ENCODE measurements at regions not wholly inside any gene's neighbourhood (a gene's known extent, or its start where the extent isn't known, plus 50 kb on each side); places are given as distances from the start of the nearest gene placed in this dataset.

GRCh38 chr12:46468160-46468559 lies 95.6 kb upstream of the SLC38A2 start (continued):
- TF ChIP-seq ZNF425 (CRISPR knock-in tag; conservative IDR thresholded peaks at IDR 0.05): no peak
- no peak for TF ChIP-seq NR2C2 (CRISPR knock-in tag; IDR thresholded peaks at IDR 0.05)

GRCh38 chr12:46465307-46465706 lies 92.7 kb upstream of the SLC38A2 start:
- Mint-ChIP-seq H3K4me3 (no peak overlapping the region), H3K27me3 (ENCODE audit: low read depth) (no peaks in the 10 kb centered on the region), H3K36me3 (peaks cover 17% of the 10 kb centered on the region), H3K27ac (no peak overlapping the region), H3K4me1 (peaks cover 22% of the 10 kb centered on the region), H3K9me3 (peaks cover 17% of the 10 kb centered on the region)
- ATAC-seq (no peak), DNase-seq (ENCODE audit: low spot score) (no peak)
- POLR2A ChIA-PET: no interaction called here
- no peak for TF ChIP-seq ZNF281 (CRISPR knock-in tag; IDR thresholded peaks at IDR 0.05)
- no peak for TF ChIP-seq ZNF263 (CRISPR knock-in tag; IDR thresholded peaks at IDR 0.05; ENCODE audit: low read depth)
- TF ChIP-seq ZNF532 (CRISPR knock-in tag; IDR thresholded peaks at IDR 0.05; ENCODE audit: borderline replicate concordance): no peak
- no peak for TF ChIP-seq CTCF (IDR thresholded peaks at IDR 0.05)
- TF ChIP-seq FOXP4 (CRISPR knock-in tag; IDR thresholded peaks at IDR 0.05): no peak
- TF ChIP-seq SP1 (CRISPR knock-in tag; conservative IDR thresholded peaks at IDR 0.05): no peak
- TF ChIP-seq SMAD4 (CRISPR knock-in tag; IDR thresholded peaks at IDR 0.05): no peak
- no peak for TF ChIP-seq IRF2 (CRISPR knock-in tag; IDR thresholded peaks at IDR 0.05; ENCODE audit: borderline replicate concordance, low read depth)
- CTCF ChIA-PET: no interaction called here

GRCh38 chr12:46464863-46465262 lies 92.3 kb upstream of the SLC38A2 start:
- POLR2A ChIA-PET: no interaction called here
- no peak overlapping the region for H3K27ac Mint-ChIP-seq
- peaks cover 17% of the 10 kb centered on the region for H3K9me3 Mint-ChIP-seq
- H3K4me1 Mint-ChIP-seq: peaks cover 22% of the 10 kb centered on the region
- ATAC-seq: no peak
- no peak for DNase-seq (ENCODE audit: low spot score)
- H3K4me3 Mint-ChIP-seq: no peak overlapping the region
- CTCF ChIA-PET: no interaction called here
- H3K27me3 Mint-ChIP-seq (ENCODE audit: low read depth): no peaks in the 10 kb centered on the region
- peaks cover 17% of the 10 kb centered on the region for H3K36me3 Mint-ChIP-seq
- TF ChIP-seq GTF2I (CRISPR knock-in tag; conservative IDR thresholded peaks at IDR 0.05): no peak
- no peak for TF ChIP-seq RORB (CRISPR knock-in tag; IDR thresholded peaks at IDR 0.05)
- TF ChIP-seq ATF6 (CRISPR knock-in tag; IDR thresholded peaks at IDR 0.05): no peak
- no peak for TF ChIP-seq NFATC4 (CRISPR knock-in tag; IDR thresholded peaks at IDR 0.05)
- no peak for TF ChIP-seq ZNF121 (CRISPR knock-in tag; IDR thresholded peaks at IDR 0.05)
- TF ChIP-seq ATF2 (CRISPR knock-in tag; IDR thresholded peaks at IDR 0.05; ENCODE audit: borderline replicate concordance, low read depth): no peak
- no peak for TF ChIP-seq ELF4 (CRISPR knock-in tag; IDR thresholded peaks at IDR 0.05; ENCODE audit: low read depth)

Data from WTC11 (cell line).